ENCODE measurements at regions not wholly inside any gene's neighbourhood (a gene's known extent, or its start where the extent isn't known, plus 50 kb on each side); places are given as distances from the start of the nearest gene placed in this dataset.
"Not testable (repeated sequence)": the region's sequence is repeated elsewhere in the genome, so short reads cannot be mapped to it uniquely, and the experiment has no call there.

DNA sequence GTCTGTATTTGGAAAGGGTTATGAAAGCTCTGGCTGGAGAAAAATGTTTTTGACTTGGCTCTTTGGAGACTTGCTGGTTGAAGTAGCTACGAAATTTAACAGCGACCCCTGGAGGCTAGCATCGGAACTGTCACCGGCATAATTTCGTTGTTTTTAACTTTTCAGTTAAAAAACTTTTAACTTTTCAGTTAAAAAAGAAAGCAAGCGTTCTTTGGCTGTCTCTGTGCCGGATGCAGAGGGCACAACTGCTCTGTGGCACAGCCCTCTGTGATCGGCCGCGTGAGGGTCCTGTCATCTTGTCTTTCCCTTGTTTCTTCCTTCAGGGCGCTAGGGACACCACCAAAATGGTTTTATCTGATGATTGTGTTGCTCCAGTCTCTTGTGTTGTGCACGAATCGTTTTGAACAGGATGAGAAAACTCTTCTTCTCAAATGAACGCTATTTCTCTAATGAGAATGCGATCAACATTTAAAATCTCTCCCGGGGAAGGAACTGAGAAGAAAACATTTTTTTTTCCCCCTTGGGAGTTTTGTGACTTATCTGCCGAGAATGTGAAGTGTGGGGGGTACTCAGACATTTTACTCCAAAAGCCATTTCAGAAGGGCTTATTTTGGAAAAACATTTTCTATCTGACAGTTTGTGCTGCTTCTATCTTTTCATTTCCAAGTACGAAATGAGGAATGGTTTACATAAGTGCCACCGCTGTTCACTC, 57.1 kb downstream of the ADCYAP1 start:
- in situ Hi-C loops (cut with HindIII; ENCODE audit: low sequenced_read_pairs) = no loop called here

DNA sequence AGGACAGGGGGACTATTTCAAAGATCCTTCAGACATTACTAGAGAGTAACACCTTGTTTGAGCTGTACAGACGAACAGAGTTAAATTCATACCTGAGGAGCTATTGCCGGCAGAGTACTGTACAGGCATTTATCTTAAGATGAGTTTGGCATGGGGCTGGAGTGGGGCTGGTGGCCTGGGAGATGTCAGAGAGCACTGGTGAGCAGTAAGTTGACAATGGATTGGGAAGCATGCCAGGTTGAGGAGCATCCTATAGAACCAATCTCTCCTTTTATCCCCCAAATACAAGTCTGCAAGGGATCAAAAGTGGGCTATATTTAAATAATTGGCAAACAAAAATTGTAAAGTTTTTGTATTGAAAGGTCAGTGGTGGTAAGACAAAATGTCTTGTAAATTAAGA, 58.6 kb downstream of the ADCYAP1 start:
- in situ Hi-C loops (cut with HindIII; ENCODE audit: low sequenced_read_pairs) = no loop called here

DNA sequence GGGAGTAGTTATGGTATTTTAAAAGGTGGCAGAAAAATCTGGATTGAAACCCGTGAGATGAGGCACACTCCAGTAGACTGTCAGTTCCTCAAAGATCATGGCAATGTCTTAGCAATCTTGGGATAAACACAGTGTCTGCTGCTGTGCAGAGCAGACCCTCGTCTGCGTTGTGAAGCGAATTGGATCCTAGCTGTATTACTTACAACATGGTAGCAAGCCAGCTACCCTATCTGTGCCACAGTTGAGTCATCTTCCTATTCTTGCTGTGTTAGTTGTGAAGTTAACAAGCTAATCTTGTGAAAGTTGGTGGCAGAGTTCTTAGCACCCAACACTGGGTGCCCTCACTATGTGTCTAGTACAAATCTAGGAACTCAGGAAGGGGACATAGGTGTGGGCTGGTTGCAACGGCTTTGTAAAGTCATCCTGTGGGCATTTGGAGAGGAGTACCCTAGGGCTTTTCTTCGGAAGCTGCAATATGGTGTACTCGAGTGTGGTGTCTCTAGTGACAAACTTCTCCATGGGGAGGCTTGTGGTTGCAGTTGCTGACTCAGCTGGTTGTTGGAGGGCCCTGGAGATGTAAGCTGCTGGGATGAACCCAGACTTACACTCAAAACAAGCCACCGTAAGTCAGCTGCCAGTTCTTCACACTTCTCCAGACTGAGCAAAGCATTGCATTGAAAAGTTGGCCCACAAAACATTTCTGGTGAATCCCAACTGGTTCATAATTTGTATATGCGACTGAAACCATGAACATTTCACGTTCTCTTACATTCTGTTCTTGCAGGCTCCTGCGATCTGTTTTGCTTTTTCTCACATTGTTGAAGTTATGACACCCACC, 61.5 kb downstream of the ADCYAP1 start:
- in situ Hi-C loops (cut with HindIII; ENCODE audit: low sequenced_read_pairs) = no loop called here

DNA sequence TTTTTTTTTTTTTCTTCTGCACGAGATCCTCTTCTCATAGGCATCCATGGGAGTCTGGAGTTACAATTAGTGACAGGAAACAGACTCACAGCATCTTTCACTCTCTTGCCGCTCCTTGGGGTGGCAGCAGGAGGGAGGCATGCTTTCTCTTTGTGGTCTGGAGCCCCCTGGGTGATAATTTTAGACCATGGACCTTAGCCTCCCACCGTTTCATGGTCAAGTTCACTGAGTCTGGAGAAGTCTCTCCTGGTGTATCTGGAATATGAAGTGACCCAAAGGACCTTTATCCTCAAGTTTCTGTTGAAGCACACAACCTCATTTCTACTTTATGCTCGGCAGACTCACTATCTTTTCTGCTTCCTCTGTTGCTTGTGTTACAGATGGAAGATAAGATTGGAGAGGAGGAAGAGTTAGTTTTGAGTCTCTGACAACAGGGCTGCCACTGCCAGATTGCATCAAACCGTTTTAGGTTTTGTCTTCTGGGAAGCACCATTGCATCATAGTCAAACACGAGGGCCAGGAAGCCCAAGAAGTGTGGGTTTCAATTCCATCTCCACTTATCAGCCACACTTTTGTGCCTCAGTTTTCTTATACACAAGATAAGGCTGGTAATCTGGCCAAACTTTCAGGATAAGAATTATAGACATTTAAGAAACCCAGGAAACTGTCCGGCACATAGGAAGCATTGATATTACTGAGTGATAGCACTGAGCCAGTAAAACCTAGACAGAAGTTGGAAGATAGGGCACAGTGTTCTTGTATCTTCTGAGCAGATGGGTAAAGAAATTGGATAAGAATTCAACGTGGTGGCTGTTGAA, 62.3 kb downstream of the ADCYAP1 start:
- in situ Hi-C loops (cut with HindIII; ENCODE audit: low sequenced_read_pairs) = no loop called here

DNA sequence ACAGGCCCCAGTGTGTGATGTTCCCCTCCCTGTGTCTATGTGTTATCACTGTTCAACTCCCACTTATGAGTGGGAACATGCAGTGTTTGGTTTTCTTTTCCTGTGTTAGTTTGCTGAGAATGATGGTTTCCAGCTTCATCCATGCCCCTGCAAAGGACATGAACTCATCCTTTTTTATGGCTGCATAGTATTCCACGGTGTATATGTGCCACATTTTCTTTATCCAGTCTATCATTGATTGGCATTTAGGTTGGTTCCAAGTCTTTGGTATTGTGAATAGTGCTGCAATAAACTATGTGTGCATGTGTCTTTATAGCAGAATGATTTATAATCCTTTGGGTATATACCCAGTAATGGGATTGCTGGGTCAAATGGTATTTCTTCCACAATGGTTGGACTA, 64.2 kb downstream of the ADCYAP1 start:
- in situ Hi-C loops (cut with HindIII; ENCODE audit: low sequenced_read_pairs) = not testable (repeated sequence)

DNA sequence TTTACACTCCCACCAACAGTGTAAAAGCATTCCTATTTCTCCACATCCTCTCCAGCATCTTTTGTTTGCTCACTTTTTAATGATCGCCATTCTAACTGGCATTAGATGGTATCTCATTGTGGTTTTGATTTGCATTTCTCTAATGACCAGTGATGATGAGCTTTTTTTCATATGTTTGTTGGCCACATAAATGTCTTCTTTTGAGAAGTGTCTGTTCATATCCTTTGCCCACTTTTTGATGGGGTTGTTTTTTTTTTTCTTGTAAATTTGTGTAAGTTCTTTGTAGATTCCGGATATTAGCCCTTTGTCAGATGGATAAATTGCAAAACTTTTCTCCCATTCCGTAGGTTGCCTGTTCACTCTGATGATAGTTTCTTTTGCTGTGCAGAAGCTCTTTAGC, 64.6 kb downstream of the ADCYAP1 start:
- in situ Hi-C loops (cut with HindIII; ENCODE audit: low sequenced_read_pairs) = not testable (repeated sequence)

DNA sequence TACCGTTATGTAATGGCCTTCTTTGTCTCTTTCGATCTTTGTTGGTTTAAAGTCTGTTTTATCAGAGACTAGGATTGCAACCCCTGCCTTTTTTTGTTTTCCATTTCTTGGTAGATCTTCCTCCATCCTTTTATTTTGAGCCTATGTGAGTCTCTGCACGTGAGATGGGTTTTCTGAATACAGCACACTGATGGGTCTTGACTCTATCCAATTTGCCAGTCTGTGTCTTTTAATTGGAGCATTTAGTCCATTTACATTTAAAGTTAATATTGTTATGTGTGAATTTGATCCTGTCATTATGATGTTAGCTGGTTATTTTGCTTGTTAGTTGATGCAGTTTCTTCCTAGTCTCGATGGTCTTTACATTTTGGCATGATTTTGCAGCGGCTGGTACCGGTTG, 69.9 kb downstream of the ADCYAP1 start:
- in situ Hi-C loops (cut with HindIII; ENCODE audit: low sequenced_read_pairs) = not testable (repeated sequence)

DNA sequence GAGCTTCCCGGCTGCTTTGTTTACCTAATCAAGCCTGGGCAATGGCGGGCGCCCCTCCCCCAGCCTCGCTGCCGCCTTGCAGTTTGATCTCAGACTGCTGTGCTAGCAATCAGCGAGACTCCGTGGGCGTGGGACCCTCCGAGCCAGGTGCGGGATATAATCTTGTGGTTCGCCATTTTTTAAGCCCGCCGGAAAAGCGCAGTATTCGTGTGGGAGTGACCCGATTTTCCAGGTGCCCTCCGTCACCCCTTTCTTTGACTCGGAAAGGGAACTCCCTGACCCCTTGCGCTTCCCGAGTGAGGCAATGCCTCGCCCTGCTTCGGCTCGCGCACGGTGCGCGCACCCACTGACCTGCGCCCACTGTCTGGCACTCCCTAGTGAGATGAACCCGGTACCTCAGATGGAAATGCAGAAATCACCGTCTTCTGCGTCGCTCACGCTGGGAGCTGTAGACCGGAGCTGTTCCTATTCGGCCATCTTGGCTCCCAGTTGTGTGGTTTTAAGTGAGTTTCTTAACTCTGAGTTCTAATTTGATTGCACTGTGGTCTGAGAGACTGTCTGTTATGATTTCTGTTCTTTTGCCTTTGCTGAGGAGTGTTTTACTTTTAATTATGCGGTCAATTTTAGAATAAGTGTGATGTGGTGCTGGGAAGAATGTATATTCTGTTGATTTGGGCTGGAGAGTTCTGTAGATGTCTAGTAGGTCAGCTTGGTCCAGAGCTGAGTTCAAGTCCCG, 71.9 kb downstream of the ADCYAP1 start:
- in situ Hi-C loops (cut with HindIII; ENCODE audit: low sequenced_read_pairs) = not testable (repeated sequence)

DNA sequence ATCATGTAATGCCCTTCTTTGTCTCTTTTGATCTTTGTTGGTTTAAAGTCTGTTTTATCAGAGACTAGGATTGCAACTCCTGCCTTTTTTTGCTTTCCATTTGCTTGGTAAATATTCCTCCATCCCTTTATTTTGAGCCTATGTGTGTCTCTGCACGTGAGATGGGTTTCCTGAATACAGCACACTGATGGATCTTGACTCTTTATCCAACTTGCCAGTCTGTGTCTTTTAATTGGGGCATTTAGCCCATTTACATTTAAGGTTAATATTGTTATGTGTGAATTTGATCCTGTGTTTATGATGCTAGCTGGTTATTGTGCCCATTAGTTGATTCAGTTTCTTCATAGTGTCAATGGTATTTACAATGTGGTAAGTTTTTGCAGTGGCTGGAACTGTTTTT, 72.7 kb downstream of the ADCYAP1 start:
- in situ Hi-C loops (cut with HindIII; ENCODE audit: low sequenced_read_pairs) = not testable (repeated sequence)

DNA sequence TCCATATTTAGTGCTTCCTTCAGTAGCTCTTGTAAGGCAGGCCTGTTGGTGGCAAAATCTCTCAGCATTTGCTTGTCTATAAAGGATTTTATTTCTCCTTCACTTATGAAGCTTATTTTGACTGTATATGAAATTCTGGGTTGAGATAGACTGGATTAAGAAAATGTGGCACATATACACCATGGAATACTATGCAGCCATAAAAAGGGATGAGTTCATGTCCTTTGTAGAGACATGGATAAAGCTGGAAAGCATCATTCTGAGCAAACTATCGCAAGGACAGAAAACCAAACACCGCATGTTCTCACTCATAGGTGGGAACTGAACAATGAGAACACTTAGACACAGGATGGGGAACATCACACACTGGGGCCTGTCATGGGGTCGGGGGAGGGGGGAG, 73.1 kb downstream of the ADCYAP1 start:
- in situ Hi-C loops (cut with HindIII; ENCODE audit: low sequenced_read_pairs) = not testable (repeated sequence)

DNA sequence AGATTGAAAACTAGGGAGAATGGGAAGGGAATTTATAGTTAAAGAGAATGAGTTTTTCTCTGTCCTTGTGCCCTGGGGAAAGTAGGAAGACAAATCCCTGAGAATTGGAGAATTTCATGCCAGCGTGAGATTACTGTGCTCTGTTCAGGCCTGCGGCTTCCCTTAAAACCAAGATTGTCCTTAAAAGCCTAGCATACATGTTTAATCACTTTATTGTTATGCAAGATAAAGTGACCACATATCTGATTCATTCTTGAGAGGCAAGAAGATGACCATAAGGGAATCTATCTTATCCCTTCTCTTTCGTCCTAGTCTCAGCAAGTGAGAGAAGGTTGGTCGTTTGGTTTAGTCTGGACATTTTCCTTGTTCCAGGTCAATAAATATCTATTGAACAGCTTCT, 75.9 kb downstream of the ADCYAP1 start:
- in situ Hi-C loops (cut with HindIII; ENCODE audit: low sequenced_read_pairs) = loop anchor here (5.0 kb wide), 1 partner anchor 103 kb away; no protein-coding TSS in a partner anchor

DNA sequence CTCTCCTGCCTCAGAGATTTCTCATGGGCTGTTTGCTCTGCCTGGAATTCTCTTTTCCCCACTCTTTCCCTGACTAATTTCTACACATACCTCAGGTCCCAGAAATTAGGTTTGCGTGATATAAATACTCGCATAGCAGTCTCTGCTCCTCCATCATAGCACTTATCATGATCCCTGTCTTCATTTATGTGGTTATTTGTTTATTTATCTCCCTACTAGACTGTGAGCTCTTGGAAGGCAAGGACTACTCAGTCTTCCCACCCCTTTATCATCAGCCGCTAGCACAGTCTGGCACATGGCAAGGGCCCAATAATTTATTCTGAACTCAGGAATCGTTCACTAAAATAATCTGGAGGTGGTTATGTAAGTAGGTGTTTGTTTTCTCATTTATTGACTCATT, 79.3 kb downstream of the ADCYAP1 start:
- in situ Hi-C loops (cut with HindIII; ENCODE audit: low sequenced_read_pairs) = loop anchor here (5.0 kb wide), 1 partner anchor 107 kb away; no protein-coding TSS in a partner anchor

DNA sequence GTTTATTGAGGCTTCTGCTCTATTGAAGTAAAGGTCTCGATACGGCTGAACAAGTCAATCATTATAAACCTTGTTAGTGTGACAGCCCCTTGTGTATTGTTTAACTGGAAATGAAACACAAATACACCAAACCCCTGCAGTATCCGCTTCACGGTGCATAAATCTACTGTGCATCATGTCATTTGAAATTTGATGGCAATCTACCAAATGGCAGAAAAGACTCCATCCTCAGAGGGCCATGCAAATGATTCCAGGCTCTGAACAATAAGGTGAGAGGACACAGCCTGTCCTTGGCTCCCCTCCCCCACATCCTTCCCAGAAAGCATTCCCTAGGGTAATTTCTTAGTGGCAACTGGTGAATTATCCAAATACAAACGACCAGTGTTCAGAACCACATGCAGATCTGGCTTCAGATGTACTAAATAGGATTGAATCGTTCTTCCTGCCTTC, 80.6 kb downstream of the ADCYAP1 start:
- in situ Hi-C loops (cut with HindIII; ENCODE audit: low sequenced_read_pairs) = no loop called here

DNA sequence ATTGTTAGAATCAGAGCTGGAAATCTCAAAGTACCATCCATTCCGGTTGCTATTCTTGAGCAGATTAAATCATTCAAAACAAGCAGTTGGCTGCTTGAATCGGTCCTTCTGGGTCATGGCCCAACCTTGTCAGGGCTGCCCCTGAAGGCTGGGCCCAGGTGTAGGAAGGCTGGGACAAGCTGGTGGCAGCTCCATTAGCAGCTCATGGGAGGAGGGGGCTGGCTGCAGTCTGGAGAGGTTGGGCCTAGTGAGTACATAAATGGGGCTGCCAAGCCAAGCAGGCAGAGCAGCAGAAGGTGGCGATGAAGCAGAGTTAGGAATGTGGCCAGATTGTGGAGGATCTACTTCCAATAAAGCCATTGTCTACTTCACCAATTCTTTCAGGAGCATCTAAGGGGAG, 81.4 kb downstream of the ADCYAP1 start:
- in situ Hi-C loops (cut with HindIII; ENCODE audit: low sequenced_read_pairs) = no loop called here

DNA sequence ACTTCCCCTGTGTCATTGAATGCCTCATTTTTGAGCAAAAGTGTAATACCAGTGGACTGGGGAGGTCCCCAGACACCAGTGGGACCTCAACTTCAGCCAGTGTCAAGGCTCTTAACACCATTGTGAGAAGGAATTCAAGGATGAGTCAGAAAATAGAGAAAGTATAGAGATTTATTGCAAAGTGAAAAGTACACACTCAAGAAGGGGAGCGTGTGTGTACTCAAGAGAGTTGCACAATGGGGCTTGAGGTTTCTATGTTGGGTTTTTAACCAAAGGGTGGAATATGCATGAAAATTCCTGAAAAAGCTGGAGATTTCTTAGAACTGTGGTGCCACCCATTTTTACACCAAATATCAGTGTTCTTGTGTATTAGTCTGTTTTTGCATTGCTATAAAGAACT, 81.9 kb downstream of the ADCYAP1 start:
- in situ Hi-C loops (cut with HindIII; ENCODE audit: low sequenced_read_pairs) = no loop called here

DNA sequence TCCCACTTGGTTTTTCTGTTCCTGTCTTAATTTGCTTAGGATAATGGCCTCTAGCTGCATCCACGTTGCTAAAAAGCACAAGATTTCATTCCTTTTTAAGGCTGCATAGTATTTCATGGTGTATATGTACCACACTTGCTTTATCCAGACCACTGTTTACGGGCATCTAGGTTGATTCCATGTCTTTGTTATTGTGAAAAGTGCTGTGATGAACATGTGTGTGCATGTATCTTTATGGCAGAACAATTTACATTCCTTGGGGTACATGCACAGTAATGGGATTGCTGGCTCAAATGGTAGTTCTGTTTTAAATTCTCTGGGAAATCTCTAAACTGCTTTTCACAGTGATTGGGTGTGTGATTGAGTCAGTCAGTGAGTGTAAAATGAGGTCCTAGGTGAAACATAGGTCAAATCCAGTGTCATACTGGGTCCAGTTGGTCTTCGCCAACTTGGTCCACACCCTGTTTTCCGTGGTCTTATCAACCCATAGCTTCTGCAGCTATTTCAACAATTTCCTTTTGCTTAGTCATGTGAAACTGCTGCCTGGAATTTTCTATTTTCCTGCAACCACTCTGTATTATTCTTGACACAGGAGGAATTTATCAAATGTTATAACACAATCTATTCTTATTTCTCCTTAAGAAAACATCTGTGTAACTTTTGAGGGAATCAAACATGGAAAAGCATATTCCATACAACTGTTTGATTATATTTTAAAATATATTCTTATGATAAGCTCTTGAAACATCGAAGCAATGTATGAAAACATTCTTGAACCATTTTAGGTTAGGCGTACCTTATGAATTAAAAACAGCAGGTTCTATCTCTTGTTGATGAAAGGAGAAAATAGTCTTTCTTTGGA, 82.9 kb downstream of the ADCYAP1 start:
- in situ Hi-C loops (cut with HindIII; ENCODE audit: low sequenced_read_pairs) = no loop called here

DNA sequence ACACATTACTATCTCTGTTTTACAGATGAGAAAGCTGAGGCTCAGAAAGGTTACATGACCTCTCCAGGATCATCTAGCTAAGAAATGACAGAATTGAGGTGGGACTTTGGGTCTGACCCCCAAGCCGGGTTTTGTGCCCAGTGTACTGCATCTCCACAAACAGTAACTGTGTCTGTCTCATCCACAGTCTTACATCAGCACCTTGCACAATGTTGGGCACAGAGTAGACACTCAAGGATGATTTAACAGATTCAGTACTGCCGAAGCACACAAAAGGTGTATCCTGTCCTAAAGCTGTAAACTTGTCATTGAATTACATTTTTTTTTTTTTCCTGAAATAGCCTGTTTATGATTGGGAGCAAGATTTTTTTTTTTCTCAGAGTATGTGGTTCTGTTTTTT, 84.8 kb downstream of the ADCYAP1 start:
- in situ Hi-C loops (cut with HindIII; ENCODE audit: low sequenced_read_pairs) = no loop called here

DNA sequence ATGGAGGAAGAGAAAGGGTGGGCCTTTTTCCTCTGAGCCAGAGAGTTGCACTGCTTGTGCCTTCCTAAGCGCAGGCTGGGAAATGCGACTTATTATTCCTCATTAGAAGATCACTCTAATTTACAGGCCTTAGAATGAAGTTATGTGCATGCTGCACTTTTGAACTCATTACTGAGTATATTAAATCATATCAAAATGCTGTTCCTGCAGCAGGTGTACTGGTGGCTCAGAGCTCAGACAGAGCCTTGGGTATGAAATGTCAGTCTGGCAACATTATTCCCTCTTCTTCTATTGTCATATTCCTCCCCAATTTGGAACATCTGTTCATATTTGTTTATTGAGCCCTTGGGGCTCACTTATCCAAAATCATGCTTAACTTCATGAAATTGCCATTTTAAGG, 85.5 kb downstream of the ADCYAP1 start:
- in situ Hi-C loops (cut with HindIII; ENCODE audit: low sequenced_read_pairs) = no loop called here

DNA sequence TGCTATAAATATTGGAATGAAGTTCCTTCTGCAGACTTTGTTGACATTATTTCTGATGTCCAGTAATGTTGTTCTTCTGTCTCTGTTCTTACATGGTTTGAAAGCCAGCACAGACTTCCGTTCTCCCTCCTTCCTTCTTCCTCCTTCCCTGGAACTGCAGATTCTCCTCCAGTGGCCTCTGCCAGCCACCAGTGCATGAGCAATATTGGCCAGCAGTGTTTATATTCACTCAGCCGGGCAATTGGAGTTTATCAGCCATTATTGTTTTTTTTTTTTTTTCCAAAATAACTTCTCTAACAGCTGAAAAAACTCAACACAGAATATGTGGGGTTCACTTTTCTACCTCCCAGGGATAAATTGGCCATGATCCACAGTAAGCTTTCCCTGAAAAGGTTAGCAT, 86.8 kb downstream of the ADCYAP1 start:
- in situ Hi-C loops (cut with HindIII; ENCODE audit: low sequenced_read_pairs) = no loop called here

DNA sequence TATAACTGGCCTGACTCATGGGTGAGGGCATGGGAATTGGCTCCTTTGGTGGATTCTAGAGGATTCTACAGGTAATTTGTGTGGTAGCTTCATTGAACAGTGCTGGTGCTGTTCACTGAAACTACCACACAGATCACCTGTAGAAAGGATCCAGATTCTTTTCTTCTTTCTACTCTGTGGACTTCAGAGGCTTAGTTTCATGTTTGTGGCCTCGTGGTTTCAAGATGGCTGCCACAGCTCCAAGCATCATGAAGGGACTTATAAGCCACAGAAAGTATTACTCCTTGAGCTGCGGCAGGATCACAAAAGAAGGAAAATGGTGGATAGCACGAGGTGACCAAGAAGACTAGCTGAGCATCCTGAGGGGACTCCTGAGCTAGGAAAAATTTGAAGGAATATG, 88.9 kb downstream of the ADCYAP1 start:
- in situ Hi-C loops (cut with HindIII; ENCODE audit: low sequenced_read_pairs) = no loop called here

All from endothelial cell of hepatic sinusoid (primary cell).